ENCODE measurements at regions not wholly inside any gene's neighbourhood (a gene's known extent, or its start where the extent isn't known, plus 50 kb on each side); places are given as distances from the start of the nearest gene placed in this dataset.

- TF ChIP-seq FOSL1 (IDR thresholded peaks at IDR 0.05; ENCODE audit: low read depth) (no peak), EZH2phosphoT487 (IDR thresholded peaks at IDR 0.05; ENCODE audit: borderline replicate concordance) (no peak), POLR2A (IDR thresholded peaks at IDR 0.05; ENCODE audit: borderline replicate concordance, extremely low read depth, insufficient read depth, insufficient read length) (no peak), ZNF274 (IDR thresholded peaks at IDR 0.05; ENCODE audit: low read depth, low read length) (no peak), CEBPB (IDR thresholded peaks at IDR 0.05; ENCODE audit: low read depth) (no peak), MAX (IDR thresholded peaks at IDR 0.05) (no peak)
Measured at GRCh38 chr16:65622871-65623270, 501.0 kb upstream of the CDH11 start (continued).

GRCh38 chr16:65622151-65622550 is 500.3 kb upstream of the CDH11 start:
- ATAC-seq (no peak), DNase-seq (ENCODE audit: low read depth, low spot score) (no peak)
- ChIA-PET POLR2A (no interaction called here), RAD21 (ENCODE audit: low non-redundant PET in 1 of 2, low total read pairs in 2 of 2, uncharacterized antibody in 2 of 2, unreplicated experiment in 2 of 2) (no interaction called here), CTCF (no interaction called here)
- no peak overlapping the region for H3K4me3 ChIP-seq (replicated peaks in 1 of 2; ENCODE audit: low read depth in 1 of 2, low read length in 2 of 2)
- no peak overlapping the region for H3K4me2 ChIP-seq (ENCODE audit: low read length)
- BruUV-seq (replicated peaks): no TSS peak
- H3K9me2 ChIP-seq (ENCODE audit: insufficient read depth): no peaks in the 10 kb centered on the region
- intact Hi-C loops (cut with micrococcal nuclease): no loop called here
- no peaks in the 10 kb centered on the region for H3K36me3 ChIP-seq (ENCODE audit: control insufficient read depth in 1 of 2, insufficient read depth in 2 of 2, low read length in 2 of 2)
- no peaks in the 10 kb centered on the region for H3K4me1 ChIP-seq (ENCODE audit: control insufficient read depth in 1 of 2, insufficient read depth in 2 of 2, low read length in 2 of 2)
- no peak overlapping the region for H2AFZ ChIP-seq (ENCODE audit: low read depth, low read length, poor library complexity, severe bottlenecking)
- no peak overlapping the region for H3K9ac ChIP-seq (ENCODE audit: low read length)
- no peaks in the 10 kb centered on the region; a peak in 2 of 4 replicates for H3K9me3 ChIP-seq (ENCODE audit: control insufficient read depth in 1 of 2, insufficient read depth in 1 of 2, low read depth in 1 of 2, low read length in 2 of 2)
- no peaks in the 10 kb centered on the region for H3K79me2 ChIP-seq (ENCODE audit: insufficient read depth, low read length)
- H3K27ac ChIP-seq (ENCODE audit: low read depth, low read length): no peak overlapping the region
- no peaks in the 10 kb centered on the region for H4K20me1 ChIP-seq (ENCODE audit: insufficient read depth)
- no peaks in the 10 kb centered on the region for H3K27me3 ChIP-seq (ENCODE audit: insufficient read depth, low read length)
- TF ChIP-seq REST (IDR thresholded peaks at IDR 0.05; ENCODE audit: low read depth): no peak
- TF ChIP-seq MAX (IDR thresholded peaks at IDR 0.05): no peak
- no peak for TF ChIP-seq CTCF (IDR thresholded peaks at IDR 0.05 in 2 of 3, conservative IDR thresholded peaks at IDR 0.05 in 1 of 3; ENCODE audit: borderline replicate concordance in 1 of 3, insufficient read depth in 1 of 3, low read depth in 2 of 3, low read length in 2 of 3)
- TF ChIP-seq FOSL1 (IDR thresholded peaks at IDR 0.05; ENCODE audit: low read depth): no peak
- TF ChIP-seq SIN3A (IDR thresholded peaks at IDR 0.05; ENCODE audit: low read depth): no peak
- TF ChIP-seq EGR1 (IDR thresholded peaks at IDR 0.05; ENCODE audit: low read depth): no peak
- no peak for TF ChIP-seq CEBPB (IDR thresholded peaks at IDR 0.05; ENCODE audit: low read depth)
- TF ChIP-seq ZBTB33 (IDR thresholded peaks at IDR 0.05; ENCODE audit: extremely low read depth, insufficient replicate concordance, low read length): no peak
- no peak for TF ChIP-seq TCF7L2 (IDR thresholded peaks at IDR 0.05; ENCODE audit: borderline replicate concordance, extremely low read depth, insufficient read depth, insufficient read length)
- TF ChIP-seq POLR2A (IDR thresholded peaks at IDR 0.05; ENCODE audit: borderline replicate concordance, extremely low read depth, insufficient read depth, insufficient read length): no peak
- no peak for TF ChIP-seq SRF (IDR thresholded peaks at IDR 0.05; ENCODE audit: low read depth)
- TF ChIP-seq RAD21 (IDR thresholded peaks at IDR 0.05; ENCODE audit: low read depth): no peak
- TF ChIP-seq EZH2 (IDR thresholded peaks at IDR 0.05): no peak
- TF ChIP-seq POLR2AphosphoS5 (IDR thresholded peaks at IDR 0.05; ENCODE audit: low read depth, low read length): no peak
- no peak for TF ChIP-seq ELF1 (IDR thresholded peaks at IDR 0.05; ENCODE audit: borderline replicate concordance, low read depth)
- TF ChIP-seq SP1 (IDR thresholded peaks at IDR 0.05; ENCODE audit: low read depth): no peak
